Coronary artery (tissue), 2 donors: ENCODE measurements at regions not wholly inside any gene's neighbourhood (a gene's known extent, or its start where the extent isn't known, plus 50 kb on each side); places are given as distances from the start of the nearest gene placed in this dataset.

ENCODE experiments used
- DNase-seq: peaks from one replicate; pipeline ENCODE4 v3.0.0-alpha.2; 2017; ENCODE audit warnings: low spot score
- H3K27ac ChIP-seq, 2 donors: fragments of 200-600 bp; sonication (generic); one replicate each; pipeline ENCODE4 v1.5.1; 2016 to 2019
- H3K4me3 ChIP-seq: fragments of 200-600 bp; sonication (generic); 2 replicates; pipeline ENCODE4 v1.5.1; 2016; ENCODE audit warnings: mild to moderate bottlenecking, moderate library complexity
- CTCF ChIP-seq: fragments of 200-600 bp; sonication (generic); IDR thresholded peaks from one replicate; pipeline ENCODE4 v1.5.1; 2019; ENCODE audit warnings: antibody characterized with exemption

- no peak overlapping the region for H3K27ac ChIP-seq
- no peak overlapping the region for H3K4me3 ChIP-seq
- no peak for DNase-seq
- no peak for TF ChIP-seq CTCF
These were observed 357.2 kb upstream of the MYT1L start for GRCh38 chr2:2688254-2688653.

GRCh38 chr2:2687745-2688144 lies 356.7 kb upstream of the MYT1L start:
- TF ChIP-seq CTCF = no peak
- no peak for DNase-seq
- Histone ChIP-seq H3K27ac (no peak overlapping the region), H3K4me3 (no peak overlapping the region)

- TF ChIP-seq CTCF = no peak
- Histone ChIP-seq H3K4me3 (no peak overlapping the region), H3K27ac (no peak overlapping the region)
- no peak for DNase-seq
These were observed 355.1 kb upstream of the MYT1L start for GRCh38 chr2:2686222-2686621.

- no peak for DNase-seq
- Histone ChIP-seq H3K4me3 (no peak overlapping the region), H3K27ac (no peak overlapping the region)
- no peak for TF ChIP-seq CTCF
These were observed 352.6 kb upstream of the MYT1L start for GRCh38 chr2:2683606-2684224.

- H3K4me3 ChIP-seq = no peak overlapping the region
- TF ChIP-seq CTCF = no peak
- no peak for DNase-seq
- H3K27ac ChIP-seq = no peak overlapping the region
These were observed 351.7 kb upstream of the MYT1L start for GRCh38 chr2:2682700-2683342.

GRCh38 chr2:2681711-2682251 lies 350.7 kb upstream of the MYT1L start:
- Histone ChIP-seq H3K27ac (no peak overlapping the region), H3K4me3 (no peak overlapping the region)
- TF ChIP-seq CTCF = no peak
- no peak for DNase-seq

- no peak for DNase-seq
- no peak overlapping the region for H3K4me3 ChIP-seq
These were observed 350.0 kb upstream of the MYT1L start for GRCh38 chr2:2681085-2681484.

More at GRCh38 chr2:2681085-2681484, 350.0 kb upstream of the MYT1L start:
- TF ChIP-seq CTCF = no peak
- no peak overlapping the region for H3K27ac ChIP-seq
